DND-41 (cell line): ENCODE measurements at regions not wholly inside any gene's neighbourhood (a gene's known extent, or its start where the extent isn't known, plus 50 kb on each side); places are given as distances from the start of the nearest gene placed in this dataset.

ENCODE experiments used
- ATAC-seq: fragments of 200-7000 bp; cut with Tn5 transposase; 3 replicates; pipeline ENCODE4 v1.9.1; 2021; ENCODE audit warnings: low read depth; ENCODE audit not compliant: insufficient read depth
- DNase-seq: peaks from one replicate; pipeline ENCODE4 v3.0.0-alpha.2; 2020
- H2AFZ ChIP-seq: 2 replicates; pipeline ENCODE4 v1.6.0; 2012; ENCODE audit warnings: low read depth, low read length
- H3K27ac ChIP-seq: 2 replicates; pipeline ENCODE4 v1.5.1; 2012; ENCODE audit warnings: low read length, inconsistent platforms
- H3K27me3 ChIP-seq: fragments of 200-600 bp; sonication (generic); 2 replicates; pipeline ENCODE4 v1.6.0; 2012; ENCODE audit warnings: low read length, mild to moderate bottlenecking, inconsistent platforms; ENCODE audit not compliant: insufficient read depth, poor library complexity
- H3K36me3 ChIP-seq: 2 replicates; pipeline ENCODE4 v1.5.1; 2012; ENCODE audit warnings: low read length, inconsistent platforms; ENCODE audit not compliant: insufficient read depth
- H3K4me1 ChIP-seq: 2 replicates; pipeline ENCODE4 v1.5.1; 2012; ENCODE audit warnings: mild to moderate bottlenecking, low read length; ENCODE audit not compliant: insufficient read depth
- H3K4me2 ChIP-seq: 2 replicates; pipeline ENCODE4 v1.6.0; 2012; ENCODE audit warnings: mild to moderate bottlenecking, moderate library complexity, low read length, inconsistent platforms; ENCODE audit not compliant: insufficient read depth
- H3K4me3 ChIP-seq, 2 experiments: fragments of 200-600 bp in 1 of 2; shearing (Covaris generic) in 1 of 2; 2 replicates each; pipeline ENCODE4 v1.5.1; 2012 to 2016; ENCODE audit warnings: inconsistent platforms in 2 of 2, low read length in 2 of 2, mild to moderate bottlenecking in 2 of 2, low read depth in 1 of 2, moderate library complexity in 1 of 2
- H3K79me2 ChIP-seq: 2 replicates; pipeline ENCODE4 v1.6.0; 2012; ENCODE audit warnings: low read length, inconsistent platforms; ENCODE audit not compliant: insufficient read depth
- H3K9ac ChIP-seq: 2 replicates; pipeline ENCODE4 v1.6.0; 2012; ENCODE audit warnings: low read depth, mild to moderate bottlenecking, inconsistent platforms, low read length, moderate library complexity
- H3K9me3 ChIP-seq: 2 replicates; pipeline ENCODE4 v1.5.1; 2012; ENCODE audit warnings: low read length, moderate library complexity, mild to moderate bottlenecking, inconsistent platforms; ENCODE audit not compliant: insufficient read depth, severe bottlenecking
- H4K20me1 ChIP-seq: 2 replicates; pipeline ENCODE4 v1.6.0; 2012; ENCODE audit warnings: low read length; ENCODE audit not compliant: insufficient read depth
- EZH2 ChIP-seq: IDR thresholded peaks from 3 replicates; pipeline ENCODE4 v1.6.1; 2012; ENCODE audit warnings: borderline replicate concordance, low read depth, mild to moderate bottlenecking, moderate library complexity, low read length, inconsistent platforms; ENCODE audit not compliant: severe bottlenecking
- TF ChIP-seq, protein P1 (sequence below): IDR thresholded peaks from 2 replicates; pipeline ENCODE4 v1.5.1; 2012; ENCODE audit warnings: borderline replicate concordance, low read length, moderate library complexity, mild to moderate bottlenecking; ENCODE audit not compliant: poor library complexity, severe bottlenecking; ENCODE audit errors: extremely low read depth

GRCh38 chr14:30108975-30109700, 181.5 kb upstream of the PRKD1 start:
- no peak for DNase-seq
- Histone ChIP-seq H3K9ac (no peak overlapping the region), H4K20me1 (no peaks in the 10 kb centered on the region), H2AFZ (no peak overlapping the region), H3K4me1 (no peaks in the 10 kb centered on the region), H3K27me3 (no peaks in the 10 kb centered on the region), H3K4me2 (no peak overlapping the region), H3K36me3 (no peaks in the 10 kb centered on the region), H3K27ac (no peak overlapping the region), H3K4me3 (no peak overlapping the region), H3K9me3 (no peaks in the 10 kb centered on the region), H3K79me2 (no peaks in the 10 kb centered on the region)
- TF ChIP-seq EZH2 = no peak
- TF ChIP-seq, protein P1, sequence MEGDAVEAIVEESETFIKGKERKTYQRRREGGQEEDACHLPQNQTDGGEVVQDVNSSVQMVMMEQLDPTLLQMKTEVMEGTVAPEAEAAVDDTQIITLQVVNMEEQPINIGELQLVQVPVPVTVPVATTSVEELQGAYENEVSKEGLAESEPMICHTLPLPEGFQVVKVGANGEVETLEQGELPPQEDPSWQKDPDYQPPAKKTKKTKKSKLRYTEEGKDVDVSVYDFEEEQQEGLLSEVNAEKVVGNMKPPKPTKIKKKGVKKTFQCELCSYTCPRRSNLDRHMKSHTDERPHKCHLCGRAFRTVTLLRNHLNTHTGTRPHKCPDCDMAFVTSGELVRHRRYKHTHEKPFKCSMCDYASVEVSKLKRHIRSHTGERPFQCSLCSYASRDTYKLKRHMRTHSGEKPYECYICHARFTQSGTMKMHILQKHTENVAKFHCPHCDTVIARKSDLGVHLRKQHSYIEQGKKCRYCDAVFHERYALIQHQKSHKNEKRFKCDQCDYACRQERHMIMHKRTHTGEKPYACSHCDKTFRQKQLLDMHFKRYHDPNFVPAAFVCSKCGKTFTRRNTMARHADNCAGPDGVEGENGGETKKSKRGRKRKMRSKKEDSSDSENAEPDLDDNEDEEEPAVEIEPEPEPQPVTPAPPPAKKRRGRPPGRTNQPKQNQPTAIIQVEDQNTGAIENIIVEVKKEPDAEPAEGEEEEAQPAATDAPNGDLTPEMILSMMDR = no peak
- no peak for ATAC-seq

DNA sequence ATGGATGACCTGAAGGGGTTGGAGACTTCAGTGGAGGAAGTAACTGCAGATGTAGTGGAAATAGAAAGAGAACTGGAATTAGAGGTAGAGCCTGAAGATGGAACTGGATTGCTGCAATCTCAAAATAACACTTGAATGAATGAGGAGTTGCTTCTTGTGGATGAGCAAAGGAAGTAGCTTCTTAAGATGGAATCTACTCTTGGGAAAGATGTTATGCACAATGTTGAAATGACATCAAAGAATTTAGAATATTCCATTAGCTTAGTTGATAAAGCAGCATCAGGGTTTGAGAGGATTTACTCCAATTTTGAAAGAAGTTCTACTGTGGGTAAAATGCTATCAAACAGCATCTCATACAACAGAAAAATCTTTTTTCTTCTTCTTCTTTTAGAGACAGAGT, 186.4 kb upstream of the PRKD1 start:
- no peak overlapping the region for H3K27ac ChIP-seq
- H3K4me1 ChIP-seq = no peaks in the 10 kb centered on the region
- no peak for ATAC-seq
- no peak overlapping the region for H3K4me3 ChIP-seq
- TF ChIP-seq, protein P1 = no peak
- TF ChIP-seq EZH2 = no peak
- no peak overlapping the region for H3K4me2 ChIP-seq
- no peak for DNase-seq
- H3K79me2 ChIP-seq = no peaks in the 10 kb centered on the region
- H2AFZ ChIP-seq = no peak overlapping the region
- no peaks in the 10 kb centered on the region for H3K9me3 ChIP-seq
- H3K9ac ChIP-seq = no peak overlapping the region
- H3K27me3 ChIP-seq = no peaks in the 10 kb centered on the region
- no peaks in the 10 kb centered on the region for H3K36me3 ChIP-seq
- H4K20me1 ChIP-seq = no peaks in the 10 kb centered on the region

DNA sequence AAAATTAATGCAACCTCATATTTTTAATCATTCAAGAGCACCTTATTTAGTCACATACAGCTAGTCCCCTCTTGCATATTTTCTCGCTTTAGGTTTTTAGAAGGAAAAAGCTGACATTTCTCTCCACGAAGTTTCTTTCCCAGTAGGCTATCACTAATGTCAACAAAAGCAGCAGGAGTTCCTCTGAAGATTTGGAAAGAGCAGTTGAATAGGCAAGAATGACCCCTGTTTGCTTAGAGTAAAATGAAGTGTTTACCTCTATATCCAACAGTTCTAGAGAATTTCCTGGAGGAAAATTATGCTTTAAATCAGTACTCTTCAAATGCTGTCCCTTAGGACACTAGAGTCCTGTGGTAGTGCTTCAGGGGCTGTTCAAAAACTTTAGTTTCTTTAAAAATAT, 188.1 kb upstream of the PRKD1 start:
- Histone ChIP-seq H4K20me1 (no peaks in the 10 kb centered on the region), H3K27ac (no peak overlapping the region), H3K4me3 (no peak overlapping the region), H2AFZ (no peak overlapping the region), H3K4me2 (no peak overlapping the region), H3K36me3 (no peaks in the 10 kb centered on the region), H3K79me2 (no peaks in the 10 kb centered on the region), H3K9ac (no peak overlapping the region), H3K9me3 (no peaks in the 10 kb centered on the region), H3K27me3 (no peaks in the 10 kb centered on the region), H3K4me1 (no peaks in the 10 kb centered on the region)
- TF ChIP-seq, protein P1 = no peak
- no peak for TF ChIP-seq EZH2
- DNase-seq (no peak), ATAC-seq (no peak)

DNA sequence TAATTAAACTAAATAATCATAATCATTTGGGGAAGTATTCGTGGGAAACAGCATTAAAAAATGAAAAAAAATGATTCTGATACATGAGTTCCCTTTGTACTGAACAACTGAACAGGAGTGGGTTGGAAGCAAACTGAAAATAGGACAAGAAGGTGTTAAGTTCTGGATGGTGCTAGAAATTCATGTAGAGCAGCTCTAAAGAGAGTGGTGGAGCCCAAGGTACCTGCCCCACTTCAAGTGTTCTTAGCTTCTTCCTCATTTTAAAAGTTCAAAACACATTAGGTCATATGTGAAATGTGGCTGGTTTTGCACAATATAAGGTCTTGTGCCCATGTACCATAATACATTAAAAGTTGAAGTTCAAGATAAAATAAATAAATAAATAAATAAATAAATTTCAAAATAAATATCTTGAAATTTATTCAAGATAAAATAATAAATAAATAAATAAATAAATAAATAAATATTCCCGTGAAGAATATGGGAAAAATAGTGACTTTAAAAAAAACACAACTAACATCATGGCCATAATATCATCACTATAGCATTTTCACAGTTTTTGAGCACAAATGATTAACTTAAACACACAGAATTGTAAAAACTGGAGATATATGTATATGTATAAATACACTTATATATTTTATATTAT, 191.5 kb upstream of the PRKD1 start:
- no peaks in the 10 kb centered on the region for H3K36me3 ChIP-seq
- no peaks in the 10 kb centered on the region for H3K79me2 ChIP-seq
- no peak overlapping the region for H3K4me2 ChIP-seq
- TF ChIP-seq, protein P1 = no peak
- no peak for TF ChIP-seq EZH2
- H3K9me3 ChIP-seq = no peaks in the 10 kb centered on the region
- no peaks in the 10 kb centered on the region for H3K27me3 ChIP-seq
- H3K4me1 ChIP-seq = no peaks in the 10 kb centered on the region
- no peak overlapping the region for H3K4me3 ChIP-seq
- DNase-seq (no peak), ATAC-seq (no peak)
- no peak overlapping the region for H2AFZ ChIP-seq
- no peak overlapping the region for H3K27ac ChIP-seq
- no peak overlapping the region for H3K9ac ChIP-seq
- H4K20me1 ChIP-seq = no peaks in the 10 kb centered on the region
